ENCODE measurements at regions not wholly inside any gene's neighbourhood (a gene's known extent, or its start where the extent isn't known, plus 50 kb on each side); places are given as distances from the start of the nearest gene placed in this dataset.

GRCh38 chrX:9108054-9108453, 74.1 kb upstream of the FAM9B start:
- Histone ChIP-seq H3K4me2 (ENCODE audit: low read length) (no peak overlapping the region), H3K36me3 (ENCODE audit: insufficient read depth, low read length) (no peaks in the 10 kb centered on the region), H3K9me3 (ENCODE audit: low read length) (no peaks in the 10 kb centered on the region), H3K27me3 (ENCODE audit: insufficient read depth, low read depth, low read length) (no peaks in the 10 kb centered on the region), H3K4me3 (ENCODE audit: low read length) (no peak overlapping the region), H3K27ac (ENCODE audit: low read length) (no peak overlapping the region), H2AFZ (ENCODE audit: low read depth, low read length) (no peak overlapping the region), H3K9ac (ENCODE audit: low read length) (no peak overlapping the region), H3K79me2 (replicated peaks; ENCODE audit: insufficient read depth, low read length) (no peaks in the 10 kb centered on the region), H3F3A (ENCODE audit: insufficient read depth, low read length, poor library complexity, severe bottlenecking) (no peaks in the 10 kb centered on the region), H3K9me2 (ENCODE audit: insufficient read depth, low read length) (no peaks in the 10 kb centered on the region), H4K20me1 (ENCODE audit: insufficient read depth) (no peaks in the 10 kb centered on the region)
- TF ChIP-seq SMC3 (conservative IDR thresholded peaks at IDR 0.05; ENCODE audit: poor library complexity) (no peak), REST (IDR thresholded peaks at IDR 0.05; ENCODE audit: borderline replicate concordance) (no peak), POLR2AphosphoS5 (IDR thresholded peaks at IDR 0.05) (no peak)
- TF ChIP-seq, protein P1, sequence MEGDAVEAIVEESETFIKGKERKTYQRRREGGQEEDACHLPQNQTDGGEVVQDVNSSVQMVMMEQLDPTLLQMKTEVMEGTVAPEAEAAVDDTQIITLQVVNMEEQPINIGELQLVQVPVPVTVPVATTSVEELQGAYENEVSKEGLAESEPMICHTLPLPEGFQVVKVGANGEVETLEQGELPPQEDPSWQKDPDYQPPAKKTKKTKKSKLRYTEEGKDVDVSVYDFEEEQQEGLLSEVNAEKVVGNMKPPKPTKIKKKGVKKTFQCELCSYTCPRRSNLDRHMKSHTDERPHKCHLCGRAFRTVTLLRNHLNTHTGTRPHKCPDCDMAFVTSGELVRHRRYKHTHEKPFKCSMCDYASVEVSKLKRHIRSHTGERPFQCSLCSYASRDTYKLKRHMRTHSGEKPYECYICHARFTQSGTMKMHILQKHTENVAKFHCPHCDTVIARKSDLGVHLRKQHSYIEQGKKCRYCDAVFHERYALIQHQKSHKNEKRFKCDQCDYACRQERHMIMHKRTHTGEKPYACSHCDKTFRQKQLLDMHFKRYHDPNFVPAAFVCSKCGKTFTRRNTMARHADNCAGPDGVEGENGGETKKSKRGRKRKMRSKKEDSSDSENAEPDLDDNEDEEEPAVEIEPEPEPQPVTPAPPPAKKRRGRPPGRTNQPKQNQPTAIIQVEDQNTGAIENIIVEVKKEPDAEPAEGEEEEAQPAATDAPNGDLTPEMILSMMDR (IDR thresholded peaks at IDR 0.05; ENCODE audit: poor library complexity, severe bottlenecking): no peak

DNA sequence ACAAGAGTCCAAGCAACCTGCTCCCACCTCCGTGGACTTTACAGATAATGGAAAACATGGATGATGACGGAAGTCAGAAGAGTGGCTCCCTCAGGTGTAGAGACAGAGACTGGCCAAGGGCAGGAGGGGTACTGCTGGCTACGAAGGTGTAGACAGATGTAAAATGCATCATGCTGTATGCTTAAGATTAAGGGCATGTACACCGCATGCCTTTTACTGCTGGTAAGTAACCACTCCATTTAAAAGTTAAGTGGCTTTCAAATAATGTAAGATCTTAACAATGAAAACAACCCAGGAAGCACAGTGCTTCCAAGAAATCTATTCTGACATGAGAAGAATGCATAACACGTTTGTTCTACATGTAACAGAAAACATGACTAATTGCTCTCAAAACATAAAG, 76.9 kb upstream of the FAM9B start:
- no peak overlapping the region for H3K27ac ChIP-seq (ENCODE audit: low read length)
- no peaks in the 10 kb centered on the region for H3K79me2 ChIP-seq (replicated peaks; ENCODE audit: insufficient read depth, low read length)
- no peaks in the 10 kb centered on the region for H3K27me3 ChIP-seq (ENCODE audit: insufficient read depth, low read depth, low read length)
- no peaks in the 10 kb centered on the region for H4K20me1 ChIP-seq (ENCODE audit: insufficient read depth)
- no peak overlapping the region for H3K4me2 ChIP-seq (ENCODE audit: low read length)
- no peak overlapping the region for H3K9ac ChIP-seq (ENCODE audit: low read length)
- no peak overlapping the region for H3K4me3 ChIP-seq (ENCODE audit: low read length)
- no peaks in the 10 kb centered on the region for H3F3A ChIP-seq (ENCODE audit: insufficient read depth, low read length, poor library complexity, severe bottlenecking)
- TF ChIP-seq SMC3 (conservative IDR thresholded peaks at IDR 0.05; ENCODE audit: poor library complexity): no peak
- H3K36me3 ChIP-seq (ENCODE audit: insufficient read depth, low read length): no peaks in the 10 kb centered on the region
- no peaks in the 10 kb centered on the region for H3K9me2 ChIP-seq (ENCODE audit: insufficient read depth, low read length)
- H3K9me3 ChIP-seq (ENCODE audit: low read length): no peaks in the 10 kb centered on the region
- H2AFZ ChIP-seq (ENCODE audit: low read depth, low read length): no peak overlapping the region

DNA sequence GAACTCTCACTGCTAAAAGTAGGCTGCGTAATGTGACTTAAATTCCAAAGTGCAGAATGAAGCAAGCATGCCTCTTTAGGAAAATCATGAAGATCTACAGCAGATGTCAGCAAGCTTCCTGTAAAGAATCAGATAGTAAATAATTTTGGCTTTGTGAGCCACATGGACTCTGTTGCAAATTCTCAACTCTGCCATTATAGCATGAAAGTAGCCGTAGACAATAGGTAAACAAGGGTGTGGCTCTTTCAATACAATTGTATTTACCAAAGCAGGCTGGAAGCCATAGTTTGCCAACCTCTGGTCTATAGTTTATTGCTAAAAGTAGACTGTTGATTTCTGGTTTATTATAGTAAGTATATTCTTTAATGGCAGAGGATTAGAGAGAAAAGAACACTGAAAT, 80.3 kb upstream of the FAM9B start:
- no peak overlapping the region for H3K27ac ChIP-seq (ENCODE audit: low read length)
- TF ChIP-seq REST (IDR thresholded peaks at IDR 0.05; ENCODE audit: borderline replicate concordance) (no peak), POLR2AphosphoS5 (IDR thresholded peaks at IDR 0.05) (no peak), RAD21 (conservative IDR thresholded peaks at IDR 0.05) (no peak), EZH2 (IDR thresholded peaks at IDR 0.05; ENCODE audit: borderline replicate concordance, insufficient read depth, low read length, poor library complexity, severe bottlenecking) (no peak), SMC3 (conservative IDR thresholded peaks at IDR 0.05; ENCODE audit: poor library complexity) (no peak), MXI1 (conservative IDR thresholded peaks at IDR 0.05; ENCODE audit: poor library complexity, severe bottlenecking) (no peak)
- H3K27me3 ChIP-seq (ENCODE audit: insufficient read depth, low read depth, low read length): no peaks in the 10 kb centered on the region

More for the DNA sequence above, 80.3 kb upstream of the FAM9B start:
- Histone ChIP-seq H3K36me3 (ENCODE audit: insufficient read depth, low read length) (no peaks in the 10 kb centered on the region), H3K4me3 (ENCODE audit: low read length) (no peak overlapping the region), H3K4me2 (ENCODE audit: low read length) (no peak overlapping the region), H3K79me2 (replicated peaks; ENCODE audit: insufficient read depth, low read length) (no peaks in the 10 kb centered on the region), H3K9me3 (ENCODE audit: low read length) (no peaks in the 10 kb centered on the region), H4K20me1 (ENCODE audit: insufficient read depth) (no peaks in the 10 kb centered on the region), H3F3A (ENCODE audit: insufficient read depth, low read length, poor library complexity, severe bottlenecking) (no peaks in the 10 kb centered on the region), H3K9me2 (ENCODE audit: insufficient read depth, low read length) (no peaks in the 10 kb centered on the region), H3K9ac (ENCODE audit: low read length) (no peak overlapping the region), H2AFZ (ENCODE audit: low read depth, low read length) (no peak overlapping the region)
